Epithelial cell of esophagus (primary cell): ENCODE measurements at regions not wholly inside any gene's neighbourhood (a gene's known extent, or its start where the extent isn't known, plus 50 kb on each side); places are given as distances from the start of the nearest gene placed in this dataset.

Experiments used
- DNase-seq: peaks from one replicate; pipeline ENCODE4 v3.0.0; 2010; ENCODE audit warnings: low read depth
- H3K4me3 ChIP-seq: 2 replicates; pipeline ENCODE4 v1.5.1; 2011; ENCODE audit warnings: mild to moderate bottlenecking, low read length, control low read depth
- CTCF ChIP-seq: IDR thresholded peaks from 2 replicates; pipeline ENCODE4 v1.5.1; 2011; ENCODE audit warnings: low read depth, mild to moderate bottlenecking, low read length, control low read depth, inconsistent platforms; ENCODE audit not compliant: insufficient read depth; ENCODE audit errors: missing control alignments

DNA sequence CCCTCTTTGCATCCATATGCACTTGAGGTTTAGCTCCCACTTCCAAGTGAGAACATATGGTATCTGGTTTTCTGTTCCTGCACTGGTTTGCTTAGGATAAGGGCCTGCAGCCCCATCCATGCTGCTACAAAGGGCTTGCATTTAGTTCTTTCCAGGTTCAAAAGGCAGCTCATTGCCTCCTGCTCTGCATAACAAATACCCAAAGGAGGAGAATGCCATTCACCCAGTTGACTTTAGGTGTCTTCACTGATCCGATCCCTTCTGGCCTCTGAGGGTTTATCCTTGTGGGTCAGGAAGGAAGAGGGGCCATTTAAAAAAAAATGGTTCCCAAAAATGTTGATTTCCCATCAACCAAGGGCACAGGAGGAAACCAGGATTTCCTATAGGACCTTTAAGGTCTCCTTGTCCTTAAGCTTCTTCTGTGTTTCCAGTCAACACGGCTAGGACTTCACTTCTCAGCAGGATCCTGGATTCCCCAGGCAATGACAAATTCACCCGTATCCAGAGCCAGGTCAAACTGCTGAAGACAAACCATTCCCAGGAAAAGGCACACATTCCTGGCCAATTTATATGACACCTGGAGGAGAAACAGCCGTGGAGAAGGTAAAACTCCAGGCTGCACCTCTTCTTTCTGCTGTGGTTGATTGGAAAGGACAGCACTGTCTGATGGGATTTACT lies 447.7 kb upstream of the CDH4 start:
- H3K4me3 ChIP-seq = no peak overlapping the region
- DNase-seq = no peak
- no peak for TF ChIP-seq CTCF

- DNase-seq = no peak
- no peak overlapping the region for H3K4me3 ChIP-seq
- no peak for TF ChIP-seq CTCF
Observed at GRCh38 chr20:60804918-60805630, 447.0 kb upstream of the CDH4 start.

GRCh38 chr20:60806354-60806753 lies 445.7 kb upstream of the CDH4 start:
- no peak overlapping the region for H3K4me3 ChIP-seq
- no peak for DNase-seq
- TF ChIP-seq CTCF = no peak

DNA sequence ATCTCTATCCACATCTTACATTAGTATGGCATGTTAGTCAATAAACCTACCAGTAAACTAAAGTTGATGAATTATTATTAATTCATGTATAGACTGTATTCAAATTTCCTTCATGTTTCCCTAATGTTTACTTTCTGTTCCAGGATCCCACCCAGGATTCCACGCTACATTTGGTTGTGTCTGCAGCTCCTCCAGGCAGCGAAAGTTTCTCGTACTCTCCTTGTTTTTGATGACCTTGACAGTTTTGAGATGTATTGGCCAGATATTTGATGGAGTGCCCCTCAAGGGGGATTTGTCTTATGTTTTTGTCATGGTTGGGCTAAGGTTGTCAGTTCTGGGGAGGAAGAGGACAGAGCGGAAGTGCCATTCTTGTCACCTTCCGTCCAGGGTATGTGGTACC lies 445.2 kb upstream of the CDH4 start:
- no peak overlapping the region for H3K4me3 ChIP-seq
- no peak for DNase-seq
- TF ChIP-seq CTCF = no peak

DNA sequence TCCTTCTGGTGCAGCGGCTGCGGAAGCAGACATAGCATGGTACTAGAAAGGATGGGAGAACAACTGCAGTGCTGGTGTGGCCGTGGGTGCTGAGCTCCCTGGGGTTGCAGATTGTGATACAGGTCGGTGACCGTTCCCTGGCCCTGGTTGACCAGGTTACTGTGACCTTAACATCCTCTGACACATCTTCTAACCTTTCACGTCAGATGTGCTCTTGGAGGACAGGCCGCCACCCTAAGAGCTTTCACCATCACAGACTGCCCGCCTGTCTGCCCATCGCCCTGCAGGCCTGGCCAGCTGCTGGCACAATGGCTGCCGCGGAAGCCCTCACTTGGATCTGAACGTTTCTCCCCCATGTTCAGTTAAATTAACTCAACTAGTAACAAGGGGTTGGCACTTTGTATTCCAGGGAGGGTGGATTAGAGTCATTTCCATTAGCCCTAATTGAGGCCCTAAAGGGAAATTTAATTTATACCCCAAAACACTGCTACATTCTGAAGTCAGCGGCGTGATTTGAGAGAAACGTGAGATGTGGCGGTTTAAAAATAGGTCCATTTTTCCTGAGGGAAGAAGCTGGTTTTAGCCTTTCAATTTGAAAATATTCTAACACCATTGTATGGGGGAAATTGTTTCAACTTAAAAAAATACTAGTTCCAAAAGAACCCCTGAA lies 443.9 kb upstream of the CDH4 start:
- H3K4me3 ChIP-seq = no peak overlapping the region
- no peak for DNase-seq
- TF ChIP-seq CTCF = no peak

DNA sequence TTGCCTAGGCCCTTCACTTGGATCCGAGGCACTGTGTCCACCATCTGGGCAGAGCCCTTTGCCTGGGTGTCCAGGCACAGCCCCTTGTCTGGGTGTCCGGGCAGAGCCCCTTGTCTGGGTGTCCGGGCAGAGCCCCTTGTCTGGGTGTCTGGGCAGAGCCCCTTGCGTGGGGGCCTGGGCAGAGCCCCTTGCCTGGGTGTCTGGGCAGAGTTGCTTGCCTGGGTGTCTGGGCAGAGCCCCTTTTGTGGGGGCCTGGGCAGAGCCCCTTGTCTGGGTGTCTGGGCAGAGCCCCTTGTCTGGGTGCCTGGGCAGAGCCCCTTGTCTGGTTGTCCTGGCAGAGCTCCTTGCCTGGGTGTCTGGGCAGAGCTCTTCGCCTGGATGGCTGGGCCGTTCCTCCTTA lies 443.4 kb upstream of the CDH4 start:
- TF ChIP-seq CTCF = no peak
- no peak for DNase-seq

More for the DNA sequence above, 443.4 kb upstream of the CDH4 start:
- H3K4me3 ChIP-seq = no peak overlapping the region
